GM19397 (cell line): ENCODE measurements at regions not wholly inside any gene's neighbourhood (a gene's known extent, or its start where the extent isn't known, plus 50 kb on each side); places are given as distances from the start of the nearest gene placed in this dataset.

ENCODE experiments used
- ATAC-seq: cut with Tn5 transposase; IDR thresholded peaks from one replicate; pipeline ENCODE4 v1.9.1; 2021; ENCODE audit warnings: mild to moderate bottlenecking, moderate library complexity; ENCODE audit not compliant: unreplicated experiment

DNA sequence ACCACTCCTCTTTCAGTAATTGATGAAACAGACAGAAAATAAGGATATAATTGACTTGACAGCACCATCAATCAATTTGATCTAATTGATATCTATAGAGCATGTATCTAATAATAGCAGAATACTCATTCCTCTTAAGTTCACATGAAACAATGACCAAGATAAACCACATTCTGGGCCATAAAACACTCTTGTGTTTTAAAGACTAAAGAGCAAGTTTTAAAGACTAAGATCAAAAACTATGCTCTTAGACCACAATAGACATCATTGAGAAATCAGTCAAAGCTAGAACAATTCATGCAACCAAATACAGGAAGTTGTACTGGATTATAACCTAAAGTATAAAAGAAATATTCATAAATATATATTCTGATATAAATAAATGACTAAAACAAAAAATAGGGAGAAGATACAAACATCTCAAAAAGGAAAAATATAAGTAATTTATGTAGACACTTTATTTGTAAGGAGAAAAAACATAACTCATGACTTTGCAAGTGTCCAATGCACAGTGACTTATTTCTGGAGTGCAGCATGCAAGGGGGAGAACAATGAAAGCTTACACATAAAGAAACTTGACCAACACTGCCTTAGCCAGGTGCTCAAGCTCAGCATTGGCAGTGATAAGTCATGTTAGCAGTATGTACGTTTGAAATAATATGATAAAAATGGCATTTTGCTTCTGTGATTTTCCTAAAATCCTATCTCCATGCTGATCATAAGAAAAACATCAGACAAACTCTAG lies 312.7 kb upstream of the IGFBP3 start:
- no peak for ATAC-seq

DNA sequence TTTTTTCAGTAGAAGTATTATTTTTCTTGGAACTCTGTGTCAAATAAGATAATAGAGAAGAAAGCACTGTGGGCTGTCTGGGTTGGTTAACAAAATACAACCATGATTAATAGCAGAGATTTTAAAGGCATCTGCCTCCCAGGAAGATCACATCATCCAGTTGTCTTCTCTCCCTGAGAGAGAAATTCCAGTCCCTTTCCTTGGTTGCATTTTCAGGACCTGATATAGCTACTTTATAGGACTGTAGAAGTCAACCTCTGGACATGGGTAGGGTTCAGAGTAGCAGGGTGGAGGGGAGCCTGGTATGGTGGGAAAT lies 309.9 kb upstream of the IGFBP3 start:
- ATAC-seq = no peak

DNA sequence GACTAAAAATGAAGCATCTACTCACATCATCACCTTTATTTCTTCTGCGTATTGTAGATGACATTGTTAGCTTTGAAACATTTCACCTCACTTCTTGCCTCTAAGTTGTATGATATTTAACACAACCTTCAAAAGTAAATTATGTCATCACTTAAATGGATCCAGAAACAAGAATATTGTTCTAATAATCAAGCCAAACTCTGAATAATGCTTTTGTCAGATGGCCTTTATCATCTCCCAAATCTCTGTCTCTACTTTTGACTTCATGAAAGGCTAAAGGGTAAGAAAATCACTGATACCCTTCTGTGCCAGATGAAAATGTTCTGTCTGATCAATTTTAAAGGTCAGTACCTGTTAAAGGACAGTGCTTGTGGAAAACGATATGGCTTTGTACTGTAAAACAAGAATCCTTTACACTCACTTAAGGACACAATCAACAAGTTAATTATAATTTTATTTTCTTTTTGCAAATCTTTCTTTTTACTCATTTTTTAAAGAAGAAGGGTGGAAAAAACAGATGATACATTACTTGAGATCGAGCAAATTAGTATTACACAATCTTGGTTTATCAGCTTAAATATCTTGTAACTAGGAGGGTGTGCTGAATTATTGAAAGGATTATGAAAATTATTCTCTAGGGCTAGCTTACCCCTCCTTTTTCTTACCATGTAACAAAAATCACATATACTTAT lies 309.4 kb upstream of the IGFBP3 start:
- ATAC-seq = no peak

DNA sequence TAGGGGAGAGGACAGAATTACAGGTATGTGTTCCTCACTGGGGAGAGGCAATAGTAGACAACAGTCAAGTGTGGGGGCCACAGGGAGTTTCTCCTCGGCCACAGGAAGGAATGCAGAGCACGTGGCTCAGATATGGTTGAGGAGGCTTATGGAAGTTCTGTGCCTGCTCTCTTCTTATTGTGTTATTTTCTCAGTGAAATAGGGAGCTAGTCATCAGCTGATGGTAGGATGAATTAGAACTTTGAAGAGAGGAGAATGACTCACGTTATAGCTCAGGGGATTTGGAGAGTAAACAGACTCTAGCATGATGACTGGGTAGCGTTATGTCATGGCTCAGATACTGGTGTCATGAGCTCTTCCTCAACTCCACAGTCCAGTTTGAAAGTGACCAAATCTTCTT lies 308.3 kb upstream of the IGFBP3 start:
- ATAC-seq = no peak

DNA sequence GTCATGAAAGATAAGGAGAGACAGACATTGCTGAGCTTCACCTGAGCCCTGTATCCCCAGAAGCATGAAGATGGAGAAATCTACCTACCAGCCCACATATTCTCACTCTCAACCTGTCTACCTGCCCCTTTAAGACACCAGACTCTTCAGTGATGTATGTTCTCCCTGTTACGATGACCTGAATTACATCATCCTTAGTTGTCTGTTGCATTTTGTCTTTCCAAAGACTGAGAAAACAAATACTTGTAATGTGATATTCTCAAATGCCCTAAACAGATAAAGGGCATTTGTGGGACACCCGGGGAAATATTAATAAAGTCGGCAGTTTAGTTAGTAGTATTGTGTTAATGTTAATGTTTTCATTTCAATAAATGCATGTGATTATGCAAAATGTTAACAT lies 305.8 kb upstream of the IGFBP3 start:
- no peak for ATAC-seq

DNA sequence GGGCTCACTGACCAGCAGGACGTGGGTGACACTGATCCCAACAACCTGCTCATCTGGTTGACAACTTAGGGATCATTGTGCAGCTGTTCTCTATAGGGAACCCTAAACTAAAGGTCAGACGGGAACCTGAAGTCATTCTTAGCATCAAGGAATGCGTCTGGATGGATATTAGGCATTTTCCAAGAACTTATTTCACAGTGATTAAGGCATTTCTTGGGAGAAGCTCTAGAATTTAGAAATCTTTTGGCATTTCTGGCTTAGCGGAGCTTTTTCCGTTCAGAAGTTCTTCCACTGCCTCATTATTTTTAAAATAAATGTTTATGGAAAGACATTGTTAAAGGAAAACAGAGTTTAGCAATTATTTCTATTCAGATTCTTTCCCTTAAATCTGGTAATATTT lies 303.3 kb upstream of the IGFBP3 start:
- ATAC-seq = no peak

DNA sequence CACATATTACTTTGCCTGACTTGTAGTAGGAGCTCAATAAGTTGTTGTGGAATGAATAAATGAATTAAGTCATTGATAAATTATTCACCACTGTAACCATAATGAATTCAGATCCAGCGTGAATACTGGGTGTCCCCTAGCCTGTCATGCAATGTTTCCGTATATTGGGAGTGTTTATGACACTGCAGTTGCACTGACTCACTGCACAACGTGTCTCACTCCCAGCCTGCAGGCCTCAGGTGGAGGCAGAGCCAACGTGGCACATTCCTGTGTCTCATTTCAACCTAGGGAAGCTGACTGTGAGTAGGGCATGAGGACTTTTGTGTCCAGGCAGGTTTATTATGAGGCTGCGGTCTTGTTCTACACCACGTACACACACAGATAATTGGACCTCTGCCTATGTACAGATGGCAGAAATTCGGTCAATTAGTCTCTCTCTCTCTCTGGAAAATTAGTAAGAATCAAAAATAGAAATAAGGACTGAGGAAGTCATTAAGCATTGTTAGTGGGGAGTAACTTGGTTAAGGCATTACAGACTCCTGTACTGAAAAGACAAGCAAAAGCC lies 299.1 kb upstream of the IGFBP3 start:
- no peak for ATAC-seq

DNA sequence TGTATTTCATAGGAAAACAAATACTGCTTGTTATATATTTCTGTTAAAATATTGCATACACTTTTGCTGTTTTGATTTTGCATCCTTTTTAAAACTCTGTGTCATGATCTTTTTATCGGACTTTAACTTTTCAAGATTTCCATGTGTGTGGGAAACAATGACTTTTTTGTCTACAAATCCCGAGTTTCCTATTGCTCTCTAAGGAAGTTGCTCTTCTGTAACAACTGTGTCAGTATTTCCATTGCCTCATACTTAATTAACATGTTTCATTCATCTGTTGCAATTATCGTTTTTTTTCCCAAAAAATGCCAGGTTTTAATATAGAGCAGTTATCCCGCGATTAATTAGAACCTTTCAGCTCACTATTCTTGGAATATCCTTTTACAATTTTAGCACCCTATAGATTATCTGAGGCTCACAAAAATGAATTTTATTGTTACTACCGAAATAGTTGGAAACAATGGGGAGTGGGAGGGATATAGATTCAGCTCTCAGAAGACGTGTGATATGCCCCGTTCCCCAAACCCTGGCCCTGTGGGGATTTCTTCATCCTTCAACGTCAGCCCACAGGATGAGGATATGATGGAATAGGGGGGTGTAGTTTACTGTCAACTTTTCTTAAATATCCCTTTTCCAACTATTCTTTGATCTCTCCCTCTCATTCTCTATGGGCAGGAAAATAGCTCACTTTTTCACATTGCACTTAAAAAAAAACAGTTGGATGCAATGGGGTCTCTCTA lies 297.6 kb upstream of the IGFBP3 start:
- no peak for ATAC-seq

DNA sequence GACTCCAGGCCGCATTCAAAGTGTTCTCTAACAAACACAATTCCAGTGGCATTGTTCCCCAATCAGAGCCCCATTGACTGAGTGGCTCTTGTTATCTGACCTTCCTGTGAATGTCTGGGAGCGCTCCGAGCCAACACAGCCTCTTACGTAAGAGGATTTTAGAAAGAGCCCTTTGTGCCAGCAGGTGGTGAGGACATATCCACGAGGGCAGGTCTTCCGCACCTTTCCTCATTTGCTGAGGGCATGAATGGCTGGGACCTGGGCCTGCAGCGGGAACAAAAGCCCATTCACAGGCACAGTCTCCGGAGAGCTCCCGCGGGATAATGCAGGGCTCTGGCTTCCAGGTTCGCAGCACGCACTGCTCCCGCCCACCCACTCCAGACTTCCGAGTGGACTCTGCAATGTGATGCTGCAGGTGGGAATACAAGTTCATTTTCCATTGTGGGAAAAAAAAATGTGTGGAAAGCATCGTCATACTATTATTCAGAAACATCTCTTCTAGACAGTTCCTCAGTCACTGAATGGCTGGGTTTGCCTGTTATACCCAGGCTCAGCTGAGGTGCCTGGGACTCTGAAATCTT lies 295.0 kb upstream of the IGFBP3 start:
- no peak for ATAC-seq

DNA sequence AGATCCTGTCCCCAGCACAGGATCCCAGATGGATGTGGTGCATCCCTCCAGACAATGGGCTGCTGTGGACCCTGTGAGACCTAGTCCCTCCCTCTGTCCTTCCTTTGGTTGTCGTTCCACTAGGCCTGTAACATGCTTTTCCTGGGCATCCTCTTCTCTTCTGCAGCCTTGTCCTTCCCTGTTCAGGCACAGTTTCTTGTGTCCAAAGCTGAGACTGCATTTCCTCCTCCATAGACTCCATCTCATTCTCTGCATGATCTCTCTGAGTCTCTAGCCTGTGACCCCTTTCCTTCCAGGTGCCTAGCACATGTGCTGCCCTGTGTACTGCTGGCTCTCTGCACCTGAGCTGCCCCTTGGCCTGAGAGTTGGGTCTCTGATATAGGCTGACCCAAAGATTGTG lies 293.5 kb upstream of the IGFBP3 start:
- no peak for ATAC-seq

DNA sequence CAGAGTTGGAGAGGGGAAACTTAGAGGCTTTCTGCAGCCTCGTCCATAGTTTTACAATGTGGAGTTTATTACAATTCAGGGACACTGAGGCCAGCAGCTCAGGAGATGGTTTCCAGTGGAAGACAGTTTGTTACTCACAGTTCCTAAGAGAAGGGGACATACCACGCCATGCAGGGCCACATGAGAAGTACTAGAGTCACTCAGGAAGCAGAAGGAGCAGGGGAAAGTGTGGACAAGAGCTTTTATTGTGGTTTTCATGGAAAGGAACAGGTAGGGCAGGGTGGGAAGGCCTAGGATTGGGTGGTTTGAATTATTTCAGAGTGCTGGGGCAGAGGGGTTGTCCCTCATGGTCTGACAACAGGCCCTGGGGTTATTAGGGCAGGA lies 292.1 kb upstream of the IGFBP3 start:
- ATAC-seq = no peak

DNA sequence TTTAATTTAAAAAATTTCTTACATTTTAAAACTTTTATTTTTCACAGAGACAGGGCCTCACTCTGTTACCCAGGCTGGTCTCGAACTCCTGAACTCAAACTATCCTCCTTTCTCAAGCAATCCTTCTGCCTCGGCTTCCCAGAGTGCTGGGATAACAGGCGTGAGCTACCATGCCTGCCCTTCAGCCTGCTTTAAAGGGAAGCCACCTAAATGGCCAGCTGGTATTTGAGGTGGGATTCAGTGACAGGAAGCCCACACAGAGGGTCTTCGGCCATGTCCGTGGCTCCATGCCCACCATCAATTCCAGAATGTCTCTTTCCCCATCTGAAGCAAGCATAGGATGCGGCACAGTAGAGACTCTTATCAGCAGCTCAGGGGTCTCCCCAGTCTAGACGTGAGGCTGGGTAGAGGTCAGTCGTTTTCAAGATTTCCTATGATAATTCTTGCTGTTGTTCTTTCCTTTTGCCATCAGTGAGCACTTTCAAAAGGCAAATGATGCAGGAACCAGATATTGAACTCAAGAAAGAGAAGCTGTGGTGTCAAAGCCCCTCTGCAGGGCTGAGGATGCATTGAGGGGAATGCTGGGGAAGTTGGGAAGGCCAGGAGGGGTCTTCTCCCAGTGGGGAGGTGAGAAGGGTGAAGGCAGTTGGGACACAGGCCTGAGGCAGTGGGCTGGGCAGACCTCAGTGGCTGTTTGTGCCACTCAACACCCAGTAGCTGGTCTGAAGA lies 291.5 kb upstream of the IGFBP3 start:
- no peak for ATAC-seq

DNA sequence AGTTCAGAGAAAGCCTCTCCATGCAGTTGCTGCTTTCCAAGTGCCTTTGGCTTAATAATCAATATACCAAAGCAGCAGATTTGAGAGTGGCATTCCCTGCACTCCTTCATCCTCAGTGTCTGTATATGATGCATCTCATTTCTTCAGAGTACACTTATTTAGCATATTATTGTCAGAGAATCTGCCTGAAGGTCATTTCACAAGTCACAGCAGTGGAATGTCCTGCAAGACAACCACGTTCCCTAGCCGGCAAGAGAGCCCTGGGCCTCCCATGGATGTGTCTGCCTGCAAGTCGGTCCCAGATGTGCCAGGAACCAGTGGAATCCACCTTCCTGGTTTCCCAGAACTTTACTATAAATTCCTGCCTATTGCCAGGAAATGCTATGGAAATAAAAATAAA lies 289.4 kb upstream of the IGFBP3 start:
- no peak for ATAC-seq

DNA sequence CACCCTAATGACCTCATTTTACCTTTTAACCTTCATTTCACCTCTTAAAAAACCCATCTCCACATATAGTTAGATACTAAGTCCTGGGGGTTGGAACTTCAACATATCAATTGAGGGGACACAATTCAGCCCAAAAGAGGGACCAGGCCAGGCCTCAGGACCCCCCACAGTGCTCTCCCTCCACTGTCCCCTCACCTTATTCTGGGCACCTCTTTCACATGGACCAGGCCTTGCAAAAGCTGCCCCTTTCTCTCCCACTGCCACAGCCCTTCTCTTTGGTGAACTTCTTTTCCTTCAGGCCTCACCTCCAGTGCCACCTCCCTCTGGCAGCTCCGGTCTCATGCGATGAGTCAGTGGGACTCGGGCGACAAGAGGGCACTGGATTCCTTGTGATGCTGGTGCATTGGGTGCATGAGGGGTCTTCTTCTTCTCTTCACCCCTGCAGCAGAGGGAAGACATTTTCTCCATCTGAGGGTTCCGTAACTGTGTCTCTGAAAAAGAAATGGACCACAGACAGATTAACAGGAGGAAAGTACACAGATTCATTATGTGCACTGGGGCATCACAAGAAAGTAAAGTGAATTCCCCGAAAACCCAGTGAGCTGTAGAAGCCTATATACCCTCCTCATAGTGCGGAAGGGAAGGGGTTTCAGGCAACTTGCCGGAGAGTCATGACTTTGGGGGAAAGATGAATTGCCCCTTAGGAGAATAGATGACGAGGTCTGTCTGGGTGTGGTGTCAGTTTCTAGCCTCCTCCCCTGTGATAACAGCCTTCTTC lies 288.7 kb upstream of the IGFBP3 start:
- no peak for ATAC-seq

DNA sequence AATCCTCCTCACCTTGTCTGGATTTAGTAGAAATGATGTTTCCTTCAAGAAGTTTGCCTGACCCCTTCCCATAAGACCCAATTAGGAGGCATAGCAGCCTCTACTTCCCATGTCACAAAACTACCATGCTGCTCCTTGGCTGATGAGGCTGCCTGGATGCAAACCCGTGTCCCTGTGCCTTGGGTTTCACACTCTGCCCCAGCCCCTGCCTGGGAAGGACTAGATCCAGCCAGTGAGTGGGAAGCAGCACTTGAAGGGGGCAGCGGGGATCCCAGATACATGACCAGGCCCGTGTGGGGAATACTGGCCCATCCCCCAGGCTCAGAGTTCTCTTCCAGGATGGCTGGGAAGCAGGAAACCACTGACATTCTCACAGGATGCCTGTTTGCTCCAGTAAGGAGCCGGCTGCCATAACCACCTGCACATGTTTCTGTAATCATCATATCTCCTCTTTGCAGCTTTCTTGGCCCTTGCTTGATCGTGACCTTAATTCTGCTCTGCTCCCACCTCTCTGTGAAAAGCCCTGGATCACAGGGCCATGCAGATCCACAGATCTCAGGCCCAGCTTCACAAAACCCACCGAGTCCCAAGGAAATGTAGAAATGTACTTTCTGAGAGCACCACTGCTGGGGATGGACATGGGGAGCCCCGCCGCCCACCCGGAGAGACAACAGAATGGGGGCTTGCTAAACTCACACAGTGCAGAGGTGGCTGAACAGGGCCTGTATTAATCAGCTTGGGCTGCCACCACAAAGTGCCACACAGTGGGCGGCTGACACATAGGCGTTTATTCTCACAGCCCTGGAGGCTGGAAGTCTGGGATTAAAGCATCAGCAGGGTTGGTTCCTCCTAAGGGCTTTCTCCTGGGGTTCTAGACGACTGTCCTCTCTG lies 287.8 kb upstream of the IGFBP3 start:
- ATAC-seq = no peak

DNA sequence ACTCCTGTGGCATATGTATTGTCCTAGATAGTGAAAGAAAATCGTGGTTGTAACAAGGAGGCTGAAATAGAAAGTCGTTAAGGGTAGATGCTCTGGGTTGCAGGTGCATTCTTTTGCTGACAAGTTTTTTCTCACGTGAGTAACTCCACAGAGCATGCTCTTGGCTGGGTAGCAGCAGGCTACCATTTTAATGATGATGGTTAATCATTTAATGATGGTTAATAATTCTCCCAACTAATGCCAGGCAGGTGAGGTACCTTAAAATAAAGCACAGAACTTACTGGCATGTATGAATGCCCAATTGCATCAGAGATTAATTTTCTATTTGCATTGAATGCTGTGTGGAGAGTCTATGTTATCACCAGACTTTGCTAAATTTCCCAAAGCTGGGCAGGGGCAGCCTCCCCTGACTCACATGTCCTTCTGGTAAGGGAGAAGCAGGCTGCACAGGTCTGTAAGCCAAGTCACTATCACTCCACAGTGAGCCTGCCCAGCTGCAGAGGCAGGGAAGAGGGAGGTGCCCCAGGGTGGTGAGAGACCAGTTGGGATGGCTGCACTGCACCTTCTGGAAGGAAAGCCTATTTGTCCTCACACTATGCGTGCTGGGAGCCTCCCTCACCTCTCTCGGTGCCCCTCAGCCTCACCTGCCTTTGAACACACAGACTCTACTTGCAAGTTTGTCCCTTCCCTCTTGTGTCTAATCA lies 287.0 kb upstream of the IGFBP3 start:
- ATAC-seq = no peak

DNA sequence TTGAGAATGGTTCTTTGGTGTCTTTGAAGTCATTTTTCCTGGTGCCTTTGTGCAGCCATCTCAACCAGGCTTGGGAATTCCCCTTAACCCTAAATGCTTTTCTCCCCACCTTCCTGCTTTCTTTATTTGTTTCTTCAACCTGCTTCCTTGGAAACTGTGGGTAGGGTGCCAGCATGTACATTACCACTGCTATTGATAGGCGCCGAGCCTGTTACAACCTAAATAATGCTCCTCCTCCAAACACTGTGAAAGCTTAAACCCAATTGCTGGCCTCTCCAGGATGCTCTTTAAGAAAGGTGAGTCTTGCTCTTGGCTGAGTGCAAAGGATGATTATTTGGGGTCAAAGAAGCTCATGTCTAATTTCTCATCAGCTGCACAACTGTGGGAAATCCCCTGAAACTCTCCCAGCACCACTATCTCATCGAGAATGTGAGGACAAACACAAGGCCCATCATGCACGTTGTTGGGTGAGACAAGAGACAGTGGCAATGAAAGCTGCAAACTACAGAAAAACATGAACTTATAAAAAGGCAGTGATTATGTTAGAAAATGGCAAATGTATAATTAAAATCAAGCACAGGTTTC lies 285.5 kb upstream of the IGFBP3 start:
- ATAC-seq = no peak

DNA sequence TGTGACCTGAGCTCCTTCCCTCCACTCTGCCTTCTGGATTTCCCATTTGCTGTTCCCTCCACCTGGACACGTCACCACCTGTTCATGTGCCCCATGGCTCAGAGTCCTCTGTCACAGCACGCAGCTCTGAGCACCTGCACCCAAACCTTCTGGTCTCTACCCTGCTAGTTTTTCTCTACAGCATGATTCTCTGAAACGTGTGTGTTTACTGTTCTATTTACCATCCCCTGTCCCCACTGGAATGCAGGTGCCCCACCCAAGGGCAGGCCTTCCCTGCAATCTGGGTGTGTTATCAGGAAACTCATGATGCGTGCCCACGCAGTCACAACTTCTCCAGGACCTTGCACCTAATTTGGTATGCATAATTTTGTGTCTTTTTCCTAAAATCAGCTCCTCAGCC lies 284.4 kb upstream of the IGFBP3 start:
- ATAC-seq = no peak
